AML-193 (cell line): ENCODE measurements at regions not wholly inside any gene's neighbourhood (a gene's known extent, or its start where the extent isn't known, plus 50 kb on each side); places are given as distances from the start of the nearest gene placed in this dataset.
"Not testable (repeated sequence)": the region's sequence is repeated elsewhere in the genome, so short reads cannot be mapped to it uniquely, and the experiment has no call there.

Source experiments
- DNase-seq, 2 experiments: peaks; one replicate each; lab custom pipeline; 2025; lab: John Stamatoyannopoulos, UW

- DNase-seq = not testable (repeated sequence)
These were observed 311.2 kb upstream of the SOX4 start for GRCh38 chr6:21282360-21282759.

DNA sequence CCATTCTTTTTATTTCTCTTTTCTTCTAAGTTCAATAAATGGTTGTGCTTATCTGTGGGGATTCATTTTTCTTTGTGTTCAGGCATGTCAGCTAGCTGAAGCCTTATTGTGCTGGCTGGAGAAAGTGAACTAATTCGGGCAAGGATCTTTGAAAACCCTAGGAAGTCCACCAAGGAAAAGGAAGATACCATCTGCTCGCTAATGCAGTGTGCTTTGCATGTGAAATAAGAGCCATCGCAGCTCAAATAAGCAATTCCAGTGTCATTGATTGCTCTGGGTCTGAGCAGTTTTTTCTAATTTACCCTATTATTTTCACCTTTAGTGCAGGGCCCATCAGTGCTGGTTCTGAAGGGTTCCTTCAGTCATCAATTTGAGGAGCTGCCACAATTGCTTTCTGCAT lies 309.4 kb upstream of the SOX4 start:
- no peak for DNase-seq

- no peak for DNase-seq
These were observed 308.8 kb upstream of the SOX4 start for GRCh38 chr6:21284706-21285105.

GRCh38 chr6:21294144-21294543 lies 299.4 kb upstream of the SOX4 start:
- DNase-seq = no peak

- DNase-seq = no peak
These were observed 297.9 kb upstream of the SOX4 start for GRCh38 chr6:21295506-21296240.

DNA sequence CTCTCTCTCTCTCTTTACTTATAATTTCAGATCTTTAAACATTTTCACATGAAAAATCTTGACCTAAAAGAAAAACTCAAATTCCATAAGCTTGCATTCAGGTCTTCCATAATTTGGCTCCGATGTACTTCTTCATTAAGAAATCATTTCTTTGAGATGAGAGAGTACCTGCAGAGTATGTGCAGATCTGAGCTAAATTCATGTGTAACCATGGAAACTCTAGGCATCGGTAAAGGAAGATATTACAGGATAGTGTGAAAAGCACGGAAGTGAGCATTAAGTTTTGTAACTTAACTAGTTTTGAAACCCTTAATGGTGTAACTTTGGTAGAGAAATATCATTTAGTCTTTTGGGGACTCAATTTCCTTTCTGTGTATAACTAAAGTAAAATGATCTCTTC lies 295.9 kb upstream of the SOX4 start:
- no peak for DNase-seq

DNA sequence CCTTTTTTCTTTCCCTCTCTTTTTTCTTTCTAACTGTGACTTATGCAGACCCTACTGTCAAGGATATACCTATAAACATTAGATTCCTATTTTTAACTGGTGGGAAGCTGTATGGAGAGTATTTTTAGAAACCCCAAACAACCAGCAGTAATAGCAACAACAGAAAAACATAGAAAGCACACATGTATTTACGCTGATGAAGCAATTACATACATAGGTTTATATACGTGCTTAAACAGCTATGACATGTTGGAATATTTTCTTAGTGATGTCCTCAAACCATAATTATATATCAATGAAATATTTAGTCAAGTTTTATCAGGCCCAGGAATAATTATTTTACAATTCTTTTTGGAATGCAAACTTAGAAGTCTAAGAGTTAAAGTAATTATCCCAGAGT lies 294.3 kb upstream of the SOX4 start:
- DNase-seq = no peak

- DNase-seq = no peak
These were observed 293.1 kb upstream of the SOX4 start for GRCh38 chr6:21300439-21300838.

- DNase-seq = peak; percentile 81 to 84
These were observed 287.6 kb upstream of the SOX4 start for GRCh38 chr6:21305893-21306332.

DNA sequence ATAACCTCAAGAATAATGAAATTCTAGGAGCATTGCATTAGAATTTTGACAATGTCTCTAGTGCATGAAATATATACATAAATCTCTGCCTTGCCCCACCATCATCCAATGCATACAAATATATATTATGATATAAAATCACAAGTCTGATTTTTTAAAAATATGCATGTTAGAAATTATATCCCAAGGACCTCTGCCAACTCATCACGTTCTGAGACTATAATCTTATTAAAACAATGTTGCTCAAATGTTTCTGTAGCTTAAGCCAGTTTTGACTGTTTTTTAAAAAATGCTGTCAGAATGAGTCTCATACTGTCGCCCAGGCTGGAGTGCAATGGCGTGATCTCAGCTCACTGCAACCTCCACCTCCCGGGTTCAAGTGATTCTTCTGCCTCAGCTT lies 287.0 kb upstream of the SOX4 start:
- no peak for DNase-seq

GRCh38 chr6:21309807-21310221 lies 283.7 kb upstream of the SOX4 start:
- no peak for DNase-seq

- no peak for DNase-seq
These were observed 282.9 kb upstream of the SOX4 start for GRCh38 chr6:21310568-21311140.

DNA sequence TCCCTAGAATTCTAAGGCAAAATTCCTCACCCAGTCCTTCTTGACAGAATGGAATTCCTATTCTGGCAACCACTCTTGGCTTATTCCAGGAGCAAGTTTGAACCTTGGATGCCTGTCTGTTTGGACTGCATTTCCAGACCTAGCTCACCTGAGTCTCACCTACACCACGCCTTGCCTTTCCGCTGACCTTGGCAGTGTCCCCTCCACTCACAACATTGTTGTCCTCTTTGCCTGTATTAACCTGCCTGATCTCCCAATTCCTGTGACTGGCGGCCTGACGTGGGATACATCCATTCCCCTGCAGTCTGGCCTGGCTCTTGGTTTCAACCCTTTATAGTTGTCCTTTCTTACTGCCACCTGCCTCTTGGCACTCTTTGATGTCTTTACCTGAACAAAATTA lies 281.4 kb upstream of the SOX4 start:
- no peak for DNase-seq

- no peak for DNase-seq
These were observed 275.9 kb upstream of the SOX4 start for GRCh38 chr6:21317642-21318041.

DNA sequence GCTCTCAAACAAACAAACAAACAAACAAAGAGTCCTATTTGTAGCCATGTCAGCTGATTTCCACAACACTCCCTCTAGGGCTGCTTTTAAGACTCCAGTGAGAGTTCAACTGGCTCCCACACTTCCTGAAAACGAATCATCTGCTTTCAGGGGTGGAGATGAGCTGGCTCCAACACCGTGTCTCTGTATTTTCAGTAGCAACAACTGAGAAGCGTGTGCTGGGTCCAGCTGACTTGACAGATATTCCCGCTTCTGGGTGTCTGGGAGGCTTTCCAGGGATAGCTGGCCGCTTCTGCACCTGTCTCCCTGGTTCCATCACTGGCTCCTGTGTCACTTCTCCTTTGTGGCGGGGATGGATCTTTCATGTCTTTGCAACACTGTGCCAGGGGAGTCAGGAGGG lies 272.5 kb upstream of the SOX4 start:
- no peak for DNase-seq

DNA sequence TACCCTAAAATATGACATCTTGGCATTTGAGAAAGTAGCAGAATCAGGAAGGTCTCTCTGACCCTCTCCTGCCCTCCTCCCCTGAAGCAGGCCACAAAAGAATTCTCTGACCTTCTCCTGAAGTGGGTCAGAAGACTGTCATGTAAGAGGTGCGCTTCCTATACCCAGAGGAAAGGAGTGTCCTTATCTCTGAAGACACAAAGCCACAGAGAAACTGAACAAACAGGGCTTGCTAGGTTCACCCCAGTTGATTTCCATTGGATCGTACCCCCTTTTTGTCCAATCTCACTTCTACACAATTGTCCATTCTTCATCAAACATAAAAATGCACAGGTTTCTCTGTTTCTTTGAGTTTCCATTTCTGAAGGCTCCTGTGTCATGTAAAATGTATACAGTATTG lies 272.0 kb upstream of the SOX4 start:
- no peak for DNase-seq

DNA sequence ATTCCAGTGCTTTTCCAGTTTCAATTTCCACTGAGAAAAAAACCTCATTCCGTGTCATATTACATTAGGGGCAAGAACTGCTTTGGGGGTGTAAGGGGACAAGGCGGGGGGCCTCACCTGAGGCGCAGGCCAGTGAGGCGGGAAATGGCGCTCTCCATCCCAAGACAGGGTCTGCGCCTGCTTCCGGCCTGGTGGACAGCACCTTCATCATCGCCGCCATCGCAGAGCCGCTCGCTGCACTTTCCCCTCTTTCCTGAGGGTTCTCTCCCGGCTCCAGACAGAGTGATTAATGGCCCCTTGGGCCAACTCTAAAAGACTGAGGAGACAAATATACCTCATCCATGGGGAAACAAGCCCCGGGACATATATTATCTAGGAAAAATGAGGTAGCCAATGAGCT lies 270.0 kb upstream of the SOX4 start:
- DNase-seq = no peak

DNA sequence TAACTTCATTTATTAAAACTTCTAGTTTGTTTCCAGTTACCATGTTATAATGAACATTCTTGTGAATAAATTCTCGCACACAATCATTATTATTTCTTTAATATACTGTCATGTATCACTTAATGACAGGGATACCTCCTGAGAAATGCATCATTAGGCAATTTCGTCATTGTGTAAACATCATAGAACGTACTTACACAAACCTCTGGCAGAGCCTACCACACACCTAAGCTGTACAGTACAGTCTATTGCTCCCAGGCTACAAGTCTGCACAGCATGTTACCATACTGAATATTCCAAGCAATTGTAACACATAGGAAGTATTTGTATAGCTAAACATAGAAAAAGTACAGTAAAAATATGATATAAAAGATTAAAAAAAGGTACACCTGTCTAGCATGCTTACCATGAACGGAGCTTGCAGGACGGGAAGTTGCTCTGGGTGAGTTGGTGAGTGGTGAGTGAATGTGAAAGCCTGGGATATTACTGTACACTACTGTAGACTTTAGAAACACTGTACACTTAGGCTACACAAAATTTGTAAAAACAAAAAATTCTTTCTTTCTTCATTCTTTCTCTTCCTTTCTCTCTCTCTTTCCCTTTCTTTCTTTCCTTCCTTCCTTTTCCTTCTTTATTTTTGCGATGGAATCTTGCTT lies 268.2 kb upstream of the SOX4 start:
- no peak for DNase-seq

- DNase-seq = no peak
These were observed 266.0 kb upstream of the SOX4 start for GRCh38 chr6:21327326-21328112.

- DNase-seq = no peak
These were observed 262.3 kb upstream of the SOX4 start for GRCh38 chr6:21331235-21331634.

DNA sequence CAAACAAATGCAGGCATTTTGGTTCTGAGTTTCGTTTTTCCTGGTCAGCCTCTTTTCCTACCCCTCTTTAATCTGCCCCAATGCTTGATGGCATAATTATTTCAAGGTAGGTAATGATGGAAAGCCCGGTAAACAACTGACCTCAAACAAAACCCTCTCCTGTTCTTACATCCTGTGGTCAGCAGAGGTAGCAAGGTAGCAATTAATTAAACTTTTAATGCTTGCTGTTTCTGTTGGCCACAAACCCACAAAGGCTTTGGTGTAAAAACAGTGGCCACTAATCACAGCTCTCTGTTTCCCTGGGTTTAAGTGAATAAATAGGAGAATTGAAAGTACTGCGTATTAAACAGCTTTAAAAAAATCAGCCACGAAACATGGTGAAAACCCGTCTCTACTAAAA lies 261.5 kb upstream of the SOX4 start:
- DNase-seq = no peak

DNA sequence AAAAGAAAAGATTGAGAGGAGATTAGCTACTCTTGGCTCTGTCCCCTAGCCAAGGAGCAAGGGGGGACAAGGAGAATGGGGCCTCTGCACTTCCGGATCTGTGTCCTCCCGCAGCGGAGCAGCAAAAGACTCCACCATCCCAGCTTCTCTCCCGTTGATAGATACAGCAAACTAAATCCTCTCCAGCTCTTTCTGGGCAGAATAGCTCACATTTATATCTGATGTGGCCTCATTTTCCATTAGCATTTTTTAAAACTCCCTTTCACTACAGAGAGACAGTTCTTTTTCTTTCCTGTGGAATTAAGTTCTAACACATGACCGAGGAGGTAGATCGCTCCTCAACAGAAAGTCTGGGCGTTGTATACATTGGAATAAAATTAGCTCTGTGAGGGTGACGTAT lies 260.9 kb upstream of the SOX4 start:
- no peak for DNase-seq

DNA sequence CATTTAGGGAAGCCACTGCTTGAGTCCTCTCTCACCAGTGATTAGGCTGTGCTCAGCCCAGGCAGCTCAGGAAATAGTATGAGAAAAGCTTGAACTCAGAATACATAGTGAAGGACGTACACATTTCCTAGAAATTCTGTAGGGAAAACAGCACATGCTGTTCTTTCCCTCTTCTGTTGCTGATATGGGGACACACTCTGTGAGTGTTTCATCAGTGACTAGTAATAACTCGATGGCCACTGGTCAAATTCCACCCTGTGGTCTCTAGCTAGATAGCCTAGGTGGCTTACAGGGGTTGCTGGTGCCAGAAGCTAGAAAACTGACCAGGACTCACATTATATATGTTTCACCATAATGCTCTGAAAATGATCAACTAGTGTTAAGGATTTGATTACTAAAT lies 259.8 kb upstream of the SOX4 start:
- no peak for DNase-seq
